Immature natural killer cell (primary cell): ENCODE measurements at regions not wholly inside any gene's neighbourhood (a gene's known extent, or its start where the extent isn't known, plus 50 kb on each side); places are given as distances from the start of the nearest gene placed in this dataset.
"Not testable (repeated sequence)": the region's sequence is repeated elsewhere in the genome, so short reads cannot be mapped to it uniquely, and the experiment has no call there.

Experiments used
- DNase-seq, 3 donors: peaks; one replicate each; pipeline ENCODE4 v3.0.0; 2022; ENCODE audit warnings: mixed read lengths in 1 of 3
- H3K27ac Mint-ChIP-seq, 6 donors: one replicate each; pipeline ENCODE4 v1.8.0; 2020; ENCODE audit warnings: mixed read lengths in 6 of 6, mild to moderate bottlenecking in 5 of 6, inconsistent platforms in 4 of 6, moderate library complexity in 3 of 6
- H3K27me3 Mint-ChIP-seq, 3 donors: one replicate each; pipeline ENCODE4 v1.8.0; 2020 to 2021; ENCODE audit warnings: low read depth in 3 of 3, mild to moderate bottlenecking in 3 of 3, mixed read lengths in 3 of 3, moderate library complexity in 3 of 3, inconsistent platforms in 1 of 3
- H3K36me3 Mint-ChIP-seq, 3 donors: one replicate each; pipeline ENCODE4 v1.8.0; 2020; ENCODE audit warnings: mixed read lengths in 3 of 3, inconsistent platforms in 2 of 3, mild to moderate bottlenecking in 2 of 3
- H3K4me1 Mint-ChIP-seq, 2 donors: one replicate each; pipeline ENCODE4 v1.8.0; 2020; ENCODE audit warnings: inconsistent platforms in 2 of 2, mild to moderate bottlenecking in 2 of 2, mixed read lengths in 2 of 2, moderate library complexity in 1 of 2
- H3K4me3 Mint-ChIP-seq, 5 donors: one replicate each; pipeline ENCODE4 v1.8.0; 2020; ENCODE audit warnings: mild to moderate bottlenecking in 5 of 5, mixed read lengths in 5 of 5, inconsistent platforms in 3 of 5, moderate library complexity in 3 of 5
- H3K9me3 Mint-ChIP-seq, 6 donors: one replicate each; pipeline ENCODE4 v1.8.0; 2020; ENCODE audit warnings: mild to moderate bottlenecking in 6 of 6, mixed read lengths in 6 of 6, inconsistent platforms in 4 of 6, moderate library complexity in 3 of 6

GRCh38 chr6:49325891-49326290, 137.2 kb downstream of the MMUT start:
- no peak overlapping the region for H3K27ac Mint-ChIP-seq
- no peaks in the 10 kb centered on the region for H3K36me3 Mint-ChIP-seq
- no peaks in the 10 kb centered on the region for H3K4me1 Mint-ChIP-seq
- no peak for DNase-seq
- H3K27me3 Mint-ChIP-seq, result no peaks in the 10 kb centered on the region
- no peak overlapping the region for H3K4me3 Mint-ChIP-seq
- H3K9me3 Mint-ChIP-seq, result peaks cover 4 to 28% (median 16%) of the 10 kb centered on the region in 6 donors

DNA sequence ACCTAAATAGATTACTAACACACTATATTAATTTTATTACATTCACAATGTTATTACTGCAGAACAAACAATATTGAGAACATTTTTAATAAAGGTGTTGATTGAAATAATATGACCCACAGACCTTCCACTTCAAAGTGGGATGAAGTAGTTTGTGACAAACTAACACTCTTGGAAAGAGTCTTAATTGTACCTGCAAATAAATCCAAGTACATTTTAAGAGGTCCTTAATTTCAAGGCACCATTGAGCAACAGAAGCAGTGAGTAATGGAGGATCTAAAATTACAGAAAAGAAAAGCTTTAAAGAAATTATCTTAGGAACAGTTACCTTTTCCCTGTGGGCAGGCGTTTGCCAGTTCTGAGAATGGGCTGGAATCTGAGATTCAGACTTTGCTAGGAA, 140.2 kb downstream of the MMUT start:
- H3K27ac Mint-ChIP-seq, result no peak overlapping the region
- no peaks in the 10 kb centered on the region for H3K4me1 Mint-ChIP-seq
- no peaks in the 10 kb centered on the region for H3K36me3 Mint-ChIP-seq
- no peak for DNase-seq
- H3K4me3 Mint-ChIP-seq, result no peak overlapping the region
- H3K27me3 Mint-ChIP-seq, result no peaks in the 10 kb centered on the region
- H3K9me3 Mint-ChIP-seq, result peaks cover 4 to 25% (median 12%) of the 10 kb centered on the region in 6 donors

DNA sequence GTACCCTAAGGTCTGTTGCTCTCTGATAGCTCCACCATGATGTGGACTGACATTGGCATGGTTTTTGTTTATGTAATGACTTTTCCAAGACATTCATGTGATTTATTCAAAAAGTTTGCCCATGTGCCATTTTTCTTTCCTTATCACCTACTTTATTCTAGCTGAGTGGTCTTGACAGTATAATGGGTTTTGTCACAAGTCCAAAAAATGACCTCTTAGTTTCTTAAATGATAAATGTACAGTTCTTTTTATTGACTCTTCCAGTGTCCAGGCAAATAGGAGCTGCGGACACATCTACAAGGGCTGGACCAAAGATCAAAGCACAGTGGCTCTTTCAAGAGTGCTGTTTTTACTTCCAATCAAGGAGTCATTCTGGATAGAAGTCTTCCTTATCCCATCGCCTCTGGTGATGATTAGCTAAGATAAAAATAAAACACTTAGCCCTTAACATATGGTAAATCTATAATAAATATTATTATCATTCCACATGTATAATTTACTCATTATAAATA, 141.4 kb downstream of the MMUT start:
- DNase-seq, result no peak
- H3K4me1 Mint-ChIP-seq, result no peaks in the 10 kb centered on the region

DNA sequence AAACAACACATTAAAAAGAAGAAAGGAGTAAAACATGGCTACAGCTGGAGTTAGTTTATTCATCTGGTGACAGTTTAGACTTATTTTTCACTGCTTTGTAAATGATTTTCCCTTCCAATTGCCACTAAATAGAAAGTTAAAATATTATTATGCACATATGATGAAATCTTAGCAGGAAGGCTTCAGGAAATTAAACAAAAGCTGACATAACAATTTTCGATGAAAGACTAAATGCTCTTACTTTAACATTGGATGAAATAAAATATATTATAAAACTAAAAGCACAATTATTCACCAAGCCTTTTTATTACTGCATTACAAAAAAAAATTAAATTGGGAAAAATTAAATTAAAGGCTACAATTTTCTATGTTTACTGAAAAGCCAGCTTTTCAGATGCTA, 158.0 kb downstream of the MMUT start:
- Mint-ChIP-seq H3K27ac (no peak overlapping the region), H3K9me3 (peaks cover 5 to 35% (median 12%) of the 10 kb centered on the region in 6 donors), H3K36me3 (peaks cover 0 to 8% (median 0%) of the 10 kb centered on the region in 3 donors), H3K27me3 (peaks cover 0 to 2% (median 0%) of the 10 kb centered on the region in 3 donors), H3K4me3 (no peak overlapping the region), H3K4me1 (no peaks in the 10 kb centered on the region)
- no peak for DNase-seq

More for the DNA sequence above, 141.4 kb downstream of the MMUT start:
- Mint-ChIP-seq H3K27ac (no peak overlapping the region), H3K27me3 (no peaks in the 10 kb centered on the region), H3K4me3 (no peak overlapping the region), H3K9me3 (peaks cover 3 to 36% (median 13%) of the 10 kb centered on the region in 6 donors), H3K36me3 (no peaks in the 10 kb centered on the region)

DNA sequence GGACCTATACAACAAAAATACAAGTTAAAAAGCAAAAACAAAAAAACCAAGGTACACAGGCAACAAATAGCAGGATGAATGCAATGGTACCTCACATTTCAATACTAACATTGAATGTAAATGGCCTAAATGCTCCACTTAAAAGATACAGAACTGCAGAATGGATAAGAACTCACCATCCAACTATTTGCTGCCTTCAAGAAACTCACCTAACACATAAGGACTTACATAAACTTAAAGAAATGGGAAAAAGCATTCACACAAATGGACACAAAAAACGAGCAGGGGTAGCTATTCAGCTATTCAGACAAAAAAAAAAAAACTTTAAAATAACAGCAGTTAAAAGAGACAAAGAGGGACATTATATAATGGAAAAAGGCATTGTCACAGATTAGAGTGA, 158.7 kb downstream of the MMUT start:
- H3K4me3 Mint-ChIP-seq, H3K27ac Mint-ChIP-seq, H3K36me3 Mint-ChIP-seq, H3K27me3 Mint-ChIP-seq, DNase-seq, H3K4me1 Mint-ChIP-seq: not testable (repeated sequence)
- H3K9me3 Mint-ChIP-seq, result peaks cover 5 to 35% (median 12%) of the 10 kb centered on the region in 6 donors

DNA sequence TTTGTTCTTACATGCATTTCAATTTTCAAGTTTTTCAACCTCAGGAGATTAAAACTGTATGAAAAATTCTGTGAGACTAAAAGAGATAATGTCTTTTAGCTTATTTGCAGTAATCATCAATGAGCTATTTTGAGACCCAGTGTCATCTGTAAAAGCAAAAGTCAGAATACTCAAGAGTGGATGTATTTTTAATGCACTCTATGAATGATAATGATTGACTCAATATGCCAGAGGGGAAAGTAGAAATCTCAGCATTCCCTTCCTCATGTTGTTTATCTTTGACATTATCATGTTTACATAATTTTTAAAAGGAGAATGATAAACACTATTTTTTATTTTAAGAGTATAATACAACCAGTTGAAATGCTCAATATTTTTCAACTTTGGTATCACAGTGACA, 162.1 kb downstream of the MMUT start:
- no peak for DNase-seq
- Mint-ChIP-seq H3K4me3 (no peak overlapping the region), H3K36me3 (peaks cover 0 to 5% (median 0%) of the 10 kb centered on the region in 3 donors), H3K9me3 (peaks cover 4 to 30% (median 12%) of the 10 kb centered on the region in 6 donors), H3K27ac (no peak overlapping the region), H3K4me1 (no peaks in the 10 kb centered on the region), H3K27me3 (no peaks in the 10 kb centered on the region)

DNA sequence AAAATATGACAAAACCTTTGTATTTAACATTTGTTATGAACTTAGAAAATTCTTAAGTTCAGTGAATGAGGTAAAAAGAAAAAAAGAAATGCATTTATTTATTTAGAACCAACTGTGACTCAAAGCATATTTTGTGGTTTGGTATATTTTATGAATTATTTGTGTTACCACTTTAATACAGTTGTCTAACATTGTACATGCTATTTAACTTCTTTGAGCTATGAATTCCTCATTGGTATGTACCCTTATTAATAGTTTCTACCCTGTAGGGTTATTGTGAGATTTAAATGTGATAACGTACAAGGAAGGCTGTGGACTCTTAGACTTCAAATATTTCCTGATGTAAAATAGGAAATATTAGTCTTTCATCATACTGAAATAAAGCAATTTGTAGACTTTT, 162.6 kb downstream of the MMUT start:
- Mint-ChIP-seq H3K9me3 (peaks cover 4 to 30% (median 12%) of the 10 kb centered on the region in 6 donors), H3K36me3 (peaks cover 0 to 5% (median 0%) of the 10 kb centered on the region in 3 donors), H3K4me1 (no peaks in the 10 kb centered on the region), H3K4me3 (no peak overlapping the region), H3K27me3 (no peaks in the 10 kb centered on the region), H3K27ac (no peak overlapping the region)
- no peak for DNase-seq

GRCh38 chr6:49299279-49299678, 163.8 kb downstream of the MMUT start:
- Mint-ChIP-seq H3K36me3 (peaks cover 0 to 5% (median 0%) of the 10 kb centered on the region in 3 donors), H3K27ac (no peak overlapping the region), H3K27me3 (no peaks in the 10 kb centered on the region), H3K9me3 (peaks cover 4 to 30% (median 13%) of the 10 kb centered on the region in 6 donors), H3K4me3 (no peak overlapping the region), H3K4me1 (no peaks in the 10 kb centered on the region)
- DNase-seq, result no peak

GRCh38 chr6:49284180-49284579, 178.9 kb downstream of the MMUT start:
- no peak for DNase-seq
- Mint-ChIP-seq H3K4me3 (no peak overlapping the region), H3K9me3 (peaks cover 3 to 15% (median 6%) of the 10 kb centered on the region in 6 donors), H3K27me3 (no peaks in the 10 kb centered on the region), H3K4me1 (no peaks in the 10 kb centered on the region), H3K36me3 (no peaks in the 10 kb centered on the region), H3K27ac (no peak overlapping the region)

DNA sequence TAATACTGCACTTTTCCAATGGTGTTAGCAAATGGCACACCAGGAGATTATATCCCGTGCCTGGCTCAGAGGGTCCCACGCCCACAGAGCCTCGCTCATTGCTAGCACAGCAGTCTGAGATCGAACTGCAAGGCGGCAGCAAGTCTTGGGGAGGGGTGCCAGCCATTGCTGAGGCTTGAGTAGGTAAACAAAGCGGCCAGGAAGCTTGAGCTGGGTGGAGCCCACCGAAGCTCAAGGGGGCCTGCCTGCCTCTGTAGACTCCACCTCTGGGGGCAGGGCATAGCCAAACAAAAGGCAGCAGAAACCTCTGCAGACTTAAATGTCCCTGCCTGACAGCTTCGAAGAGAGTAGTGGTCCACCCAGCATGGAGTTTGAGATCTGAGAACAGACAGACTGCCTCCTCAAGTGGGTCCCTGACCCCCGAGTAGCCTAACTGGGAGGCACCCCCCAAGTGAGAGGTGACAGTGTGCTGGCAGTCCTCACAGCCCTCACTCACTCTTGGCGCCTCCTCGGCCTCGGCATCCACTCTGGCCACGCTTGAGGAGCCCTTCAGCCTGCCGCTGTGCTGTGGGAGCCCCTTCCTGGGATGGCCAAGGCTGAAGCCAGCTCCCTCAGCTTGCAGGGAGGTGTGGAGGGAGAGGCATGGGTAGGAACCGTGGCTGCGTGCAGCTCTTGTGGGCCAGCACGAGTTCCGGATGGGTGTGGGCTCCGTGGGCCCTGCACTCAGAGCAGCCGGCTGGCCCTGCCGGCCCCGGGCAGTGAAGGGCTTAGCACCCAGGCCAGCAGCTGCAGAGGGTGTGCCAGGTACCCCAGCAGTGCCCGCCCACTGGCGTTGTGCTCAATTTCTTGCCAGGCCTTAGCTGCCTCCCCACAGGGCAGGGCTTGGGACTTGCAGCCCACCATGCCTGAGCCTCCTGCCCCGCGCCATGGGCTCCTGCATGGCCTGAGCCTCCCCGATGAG, 188.0 kb downstream of the MMUT start:
- H3K27me3 Mint-ChIP-seq, H3K27ac Mint-ChIP-seq, H3K36me3 Mint-ChIP-seq, H3K4me1 Mint-ChIP-seq, DNase-seq, H3K4me3 Mint-ChIP-seq: not testable (repeated sequence)
- peaks cover 6 to 37% (median 34%) of the 10 kb centered on the region in 6 donors for H3K9me3 Mint-ChIP-seq

- Mint-ChIP-seq H3K27me3 (no peaks in the 10 kb centered on the region), H3K4me1 (no peaks in the 10 kb centered on the region), H3K36me3 (no peaks in the 10 kb centered on the region), H3K27ac (no peak overlapping the region), H3K4me3 (no peak overlapping the region), H3K9me3 (peaks cover 3 to 34% (median 8%) of the 10 kb centered on the region in 6 donors)
- DNase-seq, result no peak
Observed at GRCh38 chr6:49269190-49269589, 193.9 kb downstream of the MMUT start.

DNA sequence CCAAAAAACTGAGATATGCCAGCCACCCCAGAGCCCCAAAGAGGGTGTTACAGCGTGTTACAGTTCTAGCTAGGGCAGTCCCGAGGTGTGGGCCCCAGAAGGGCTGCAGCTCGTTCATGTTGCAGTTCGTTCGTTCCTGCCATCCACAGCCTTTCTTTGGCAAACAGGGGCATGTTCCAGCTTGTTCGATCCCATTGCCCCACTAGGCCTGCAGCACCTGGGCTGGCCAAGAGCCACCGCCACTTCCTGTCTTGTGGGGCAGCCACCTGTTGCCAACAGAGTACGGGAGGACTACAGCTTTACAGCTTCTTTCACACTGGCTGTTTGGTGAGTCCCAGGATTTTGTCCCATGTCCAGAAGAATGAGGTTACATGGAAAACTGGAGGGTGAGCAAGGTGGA, 198.1 kb downstream of the MMUT start:
- Mint-ChIP-seq H3K4me1 (no peaks in the 10 kb centered on the region), H3K27ac (no peak overlapping the region), H3K4me3 (no peak overlapping the region), H3K36me3 (no peaks in the 10 kb centered on the region), H3K27me3 (no peaks in the 10 kb centered on the region), H3K9me3 (peaks cover 3 to 28% (median 8%) of the 10 kb centered on the region in 6 donors)
- no peak for DNase-seq

GRCh38 chr6:49264496-49264895, 198.6 kb downstream of the MMUT start:
- Mint-ChIP-seq H3K27ac (no peak overlapping the region), H3K4me3 (no peak overlapping the region), H3K36me3 (no peaks in the 10 kb centered on the region), H3K4me1 (no peaks in the 10 kb centered on the region), H3K27me3 (no peaks in the 10 kb centered on the region), H3K9me3 (peaks cover 3 to 30% (median 8%) of the 10 kb centered on the region in 6 donors)
- DNase-seq, result no peak

DNA sequence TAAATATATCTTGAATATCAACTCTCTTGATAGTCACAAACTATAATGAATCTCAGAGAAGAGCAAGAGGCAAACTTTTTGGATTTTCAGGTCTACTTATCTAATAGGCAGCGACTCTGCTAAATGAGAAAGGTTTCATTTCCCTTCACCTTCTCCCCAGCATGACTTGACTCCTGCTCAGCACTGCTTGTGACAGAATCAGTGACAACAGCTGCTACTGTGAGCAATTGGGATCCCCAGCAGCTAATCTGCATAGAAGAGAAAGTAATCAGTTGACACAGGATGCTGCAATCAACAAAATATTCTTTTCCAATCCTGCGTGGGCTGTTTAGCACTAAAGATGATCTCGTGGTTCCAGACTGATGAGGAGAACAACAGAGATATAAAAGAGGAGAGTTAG, 205.5 kb downstream of the MMUT start:
- Mint-ChIP-seq H3K27me3 (peaks cover 0 to 2% (median 2%) of the 10 kb centered on the region in 3 donors), H3K4me1 (no peaks in the 10 kb centered on the region), H3K4me3 (no peak overlapping the region), H3K36me3 (no peaks in the 10 kb centered on the region), H3K9me3 (peaks cover 7 to 45% (median 18%) of the 10 kb centered on the region in 6 donors), H3K27ac (no peak overlapping the region)
- DNase-seq, result no peak
